Choroid plexus epithelial cell (primary cell): ENCODE measurements at regions not wholly inside any gene's neighbourhood (a gene's known extent, or its start where the extent isn't known, plus 50 kb on each side); places are given as distances from the start of the nearest gene placed in this dataset.

ENCODE experiments used
- DNase-seq: peaks from one replicate; pipeline ENCODE4 v3.0.0-alpha.2; 2010; ENCODE audit warnings: low read depth
- H3K4me3 ChIP-seq: 2 replicates; pipeline ENCODE4 v1.5.1; 2011; ENCODE audit warnings: low read depth, mild to moderate bottlenecking, control low read depth, low read length, moderate library complexity
- TF ChIP-seq, protein P1 (sequence below): conservative IDR thresholded peaks from 2 replicates; pipeline ENCODE4 v1.5.1; 2011; ENCODE audit warnings: low read depth, mild to moderate bottlenecking, control low read depth, inconsistent platforms, low read length, moderate library complexity

DNA sequence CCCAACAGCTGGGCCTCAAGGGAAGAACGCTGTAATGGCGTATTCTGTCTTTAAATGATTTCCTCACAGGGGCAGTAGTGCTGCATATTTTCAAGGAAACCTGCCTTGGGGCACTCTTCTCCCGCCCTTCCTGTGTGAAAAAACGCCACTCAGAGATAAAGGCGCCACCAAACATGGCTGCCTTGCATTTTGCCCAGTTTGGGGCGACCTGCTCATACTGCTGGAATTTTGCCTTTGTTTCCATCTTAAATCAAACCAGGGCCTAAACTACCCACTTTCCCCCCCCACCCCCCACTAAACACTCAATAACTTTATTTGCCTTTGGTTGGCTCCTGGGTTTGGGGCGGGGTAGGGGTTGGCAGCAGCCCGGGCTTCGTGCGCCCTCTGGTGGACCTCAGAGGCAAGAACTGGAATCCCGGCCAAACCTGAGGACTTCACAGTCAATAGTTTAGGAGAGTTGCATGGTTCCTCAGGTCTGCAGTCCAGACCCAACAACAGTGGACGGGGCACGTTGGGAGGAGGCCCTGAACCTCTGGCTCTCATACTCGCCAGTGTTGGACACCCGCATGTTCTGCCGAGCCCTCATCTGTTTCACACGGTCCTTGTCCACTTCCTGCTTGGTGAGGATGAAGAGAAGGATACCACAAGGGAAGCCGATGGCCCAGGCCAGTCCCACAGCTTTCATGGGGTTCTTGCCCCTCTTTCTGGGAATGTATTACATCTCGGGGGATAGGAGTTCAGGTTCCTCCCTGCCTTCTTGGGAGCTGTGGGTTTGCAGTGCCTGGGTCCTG, 220.1 kb upstream of the STK26 start:
- no peak for DNase-seq
- TF ChIP-seq, protein P1, sequence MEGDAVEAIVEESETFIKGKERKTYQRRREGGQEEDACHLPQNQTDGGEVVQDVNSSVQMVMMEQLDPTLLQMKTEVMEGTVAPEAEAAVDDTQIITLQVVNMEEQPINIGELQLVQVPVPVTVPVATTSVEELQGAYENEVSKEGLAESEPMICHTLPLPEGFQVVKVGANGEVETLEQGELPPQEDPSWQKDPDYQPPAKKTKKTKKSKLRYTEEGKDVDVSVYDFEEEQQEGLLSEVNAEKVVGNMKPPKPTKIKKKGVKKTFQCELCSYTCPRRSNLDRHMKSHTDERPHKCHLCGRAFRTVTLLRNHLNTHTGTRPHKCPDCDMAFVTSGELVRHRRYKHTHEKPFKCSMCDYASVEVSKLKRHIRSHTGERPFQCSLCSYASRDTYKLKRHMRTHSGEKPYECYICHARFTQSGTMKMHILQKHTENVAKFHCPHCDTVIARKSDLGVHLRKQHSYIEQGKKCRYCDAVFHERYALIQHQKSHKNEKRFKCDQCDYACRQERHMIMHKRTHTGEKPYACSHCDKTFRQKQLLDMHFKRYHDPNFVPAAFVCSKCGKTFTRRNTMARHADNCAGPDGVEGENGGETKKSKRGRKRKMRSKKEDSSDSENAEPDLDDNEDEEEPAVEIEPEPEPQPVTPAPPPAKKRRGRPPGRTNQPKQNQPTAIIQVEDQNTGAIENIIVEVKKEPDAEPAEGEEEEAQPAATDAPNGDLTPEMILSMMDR: peak; percentile 34
- no peak overlapping the region for H3K4me3 ChIP-seq

DNA sequence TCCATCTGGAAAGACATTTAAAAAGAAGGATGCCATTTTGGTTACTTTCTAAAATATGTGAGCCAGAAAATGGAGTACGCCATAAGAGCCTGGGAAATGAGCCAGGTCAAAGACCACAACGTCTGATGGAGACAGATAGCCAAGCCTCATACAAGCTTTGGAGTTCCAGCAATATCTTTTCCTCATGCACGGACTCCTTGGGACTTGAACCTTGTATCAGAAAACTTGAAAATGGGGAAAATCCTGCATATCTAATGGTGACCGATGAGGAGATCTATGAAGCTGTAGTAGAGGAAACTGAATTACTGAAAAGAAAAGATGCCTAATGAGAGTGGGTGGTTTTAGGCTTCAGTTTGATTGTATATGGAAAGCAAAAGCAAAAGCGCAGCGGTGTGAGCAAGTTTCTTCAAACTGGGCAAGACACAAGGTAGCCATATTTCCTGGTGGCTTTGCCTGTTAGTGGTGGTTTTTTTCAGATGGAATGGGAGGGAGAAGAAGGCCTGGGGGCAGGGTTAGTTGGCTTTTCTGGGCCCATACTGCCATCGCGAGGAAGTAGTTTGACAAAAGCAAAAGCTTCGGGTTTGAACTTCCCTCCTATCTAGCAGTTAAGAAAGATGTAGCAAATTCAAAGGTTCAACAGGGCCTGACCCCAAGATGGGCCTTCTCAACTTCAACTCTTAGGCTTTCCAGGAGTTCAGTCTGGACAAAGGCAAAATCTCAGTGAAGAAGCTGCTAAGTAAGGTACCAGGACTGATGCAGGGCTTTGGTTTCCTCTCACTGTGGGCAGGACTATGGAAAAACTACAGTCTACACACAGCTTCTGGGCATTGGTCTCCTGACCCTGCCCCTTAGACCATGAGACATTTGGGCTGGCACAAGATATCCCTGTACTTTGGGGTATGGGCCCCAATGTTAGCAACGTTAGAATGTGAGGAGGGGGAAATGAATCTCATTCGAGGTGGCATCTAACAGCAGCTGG, 210.0 kb upstream of the STK26 start:
- DNase-seq: no peak
- TF ChIP-seq, protein P1: no peak
- H3K4me3 ChIP-seq: no peak overlapping the region

DNA sequence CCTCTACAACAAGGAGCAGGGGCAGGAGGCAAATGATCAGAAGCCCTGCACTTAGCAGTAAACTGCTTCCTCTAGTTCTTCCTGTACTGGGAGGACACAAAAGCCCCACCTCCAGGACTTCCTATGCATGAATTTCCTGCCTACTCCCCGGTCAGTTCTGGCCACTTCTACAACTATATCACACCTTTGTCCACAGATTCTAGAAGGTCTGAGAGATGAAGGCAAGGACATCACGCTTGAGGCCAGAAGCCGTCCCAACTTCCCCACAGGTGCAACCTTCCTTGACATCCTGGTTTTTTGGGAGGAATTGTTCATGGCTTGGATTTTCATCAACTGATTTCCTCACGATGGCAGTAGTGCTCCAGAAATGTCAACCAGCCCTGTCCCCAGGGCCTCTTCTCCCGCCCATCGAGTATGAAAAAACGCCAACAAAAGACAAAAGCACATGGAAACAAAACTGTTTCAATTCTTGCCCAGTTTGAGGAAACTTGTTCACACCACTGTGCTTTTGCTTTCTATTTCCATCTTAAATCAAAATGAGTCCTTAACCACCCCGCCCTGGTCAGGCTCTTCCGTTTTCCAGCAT, 206.5 kb upstream of the STK26 start:
- H3K4me3 ChIP-seq: no peak overlapping the region
- no peak for DNase-seq
- TF ChIP-seq, protein P1: no peak

DNA sequence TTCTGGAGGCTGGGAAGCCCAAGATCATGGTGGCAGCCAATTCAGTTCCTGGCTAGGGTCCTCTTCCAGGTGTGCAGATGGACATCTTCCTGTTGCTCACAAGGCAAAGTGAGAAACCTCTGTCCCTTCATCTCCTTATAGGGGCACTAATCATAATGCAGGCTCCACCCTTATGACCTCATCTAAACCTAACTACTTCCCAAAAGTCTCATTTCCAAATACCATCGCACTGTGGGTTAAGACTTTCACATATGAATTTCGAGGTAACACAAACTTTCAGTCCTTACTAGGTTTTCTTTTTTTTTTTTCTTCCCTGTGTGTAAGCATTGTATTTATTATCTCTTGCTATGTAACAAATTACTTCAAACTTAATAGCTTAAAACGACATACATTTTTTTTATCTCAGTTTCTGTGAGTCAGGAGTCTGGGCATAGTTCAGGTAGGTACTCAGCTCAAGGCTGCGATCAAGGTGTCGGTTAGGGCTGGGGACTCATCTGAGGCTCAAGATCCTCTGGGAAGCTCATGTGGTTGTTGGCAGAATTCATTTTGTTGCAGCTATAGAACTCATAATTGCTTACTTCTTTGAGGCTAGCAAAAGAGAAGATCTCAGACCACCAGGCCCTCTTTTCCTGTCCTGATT, 204.7 kb upstream of the STK26 start:
- no peak for DNase-seq
- TF ChIP-seq, protein P1: no peak
- H3K4me3 ChIP-seq: no peak overlapping the region

DNA sequence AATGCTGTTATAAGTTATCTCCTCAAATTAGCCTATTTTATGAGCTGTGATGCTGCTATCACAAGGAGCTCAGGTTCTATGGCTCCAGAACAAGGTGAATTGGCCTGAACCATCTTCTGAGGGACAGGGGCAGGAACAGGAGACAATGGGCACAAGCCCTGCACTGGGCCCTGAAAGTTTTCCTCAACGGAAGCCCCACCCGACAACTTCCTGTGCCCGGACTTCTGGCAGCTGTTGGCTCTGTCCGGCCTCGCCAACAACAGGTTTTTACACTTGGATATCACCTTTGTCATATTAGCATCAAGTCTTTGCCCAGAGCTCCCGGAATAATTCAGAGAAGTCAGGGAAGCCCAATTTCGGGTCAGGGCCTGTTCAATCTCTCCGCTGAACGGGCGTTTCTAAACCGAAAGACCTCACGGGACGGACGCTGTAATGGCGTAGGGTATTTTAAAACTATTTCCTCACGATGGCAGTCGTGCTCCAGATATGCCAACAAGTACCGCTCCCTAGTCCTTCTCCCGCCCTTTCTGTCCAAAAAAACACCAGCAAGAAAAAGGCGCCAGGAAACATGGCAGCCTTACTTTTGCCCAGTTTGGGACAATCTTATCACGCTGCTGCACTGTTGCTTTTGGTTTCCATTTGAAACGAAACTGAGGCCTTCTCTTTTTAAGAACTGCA, 201.0 kb upstream of the STK26 start:
- H3K4me3 ChIP-seq: no peak overlapping the region
- TF ChIP-seq, protein P1: no peak
- no peak for DNase-seq

DNA sequence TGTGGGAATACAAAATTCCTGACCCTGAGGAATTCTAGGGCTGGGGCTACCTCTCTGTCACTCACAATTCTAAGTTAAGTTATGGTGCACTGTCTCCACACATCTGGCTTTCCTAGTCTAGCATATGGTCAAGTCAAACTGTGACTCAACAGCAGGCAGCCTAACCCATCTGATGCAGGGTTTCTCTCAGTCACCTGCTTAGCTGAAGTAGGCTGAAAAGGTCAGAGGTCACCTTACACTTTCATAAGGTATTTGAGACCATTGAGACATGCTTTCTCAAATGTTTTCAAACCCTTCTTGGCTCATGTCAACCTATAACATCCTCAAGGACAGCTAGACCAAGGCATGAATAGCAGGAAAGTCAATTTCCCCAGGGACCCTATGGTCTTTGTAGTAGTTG, 196.5 kb upstream of the STK26 start:
- no peak for DNase-seq
- TF ChIP-seq, protein P1: no peak
- no peak overlapping the region for H3K4me3 ChIP-seq
